ENCODE measurements at regions not wholly inside any gene's neighbourhood (a gene's known extent, or its start where the extent isn't known, plus 50 kb on each side); places are given as distances from the start of the nearest gene placed in this dataset.
A peak's percentile ranks its signal among the peaks of the same experiment; 100 is the strongest.

- H3K36me3 ChIP-seq (ENCODE audit: control insufficient read depth, insufficient read depth, low read length) = no peaks in the 10 kb centered on the region
- DNase-seq (ENCODE audit: low read depth in 2 of 2) = no peak
- no peak overlapping the region for H3K4me2 ChIP-seq (ENCODE audit: extremely low read depth, insufficient read depth, low read length)
- no peak overlapping the region for H2AFZ ChIP-seq (ENCODE audit: low read length)
- no peaks in the 10 kb centered on the region for H3K9me3 ChIP-seq (ENCODE audit: control insufficient read depth, insufficient read depth, low read depth, low read length)
- H3K4me1 ChIP-seq (ENCODE audit: control insufficient read depth, extremely low read depth, insufficient read depth, low read length) = no peaks in the 10 kb centered on the region
- TF ChIP-seq CTCF (conservative IDR thresholded peaks at IDR 0.05 in 1 of 2, IDR thresholded peaks at IDR 0.05 in 1 of 2; ENCODE audit: low read depth in 1 of 2, low read length in 2 of 2) (no peak), EZH2 (IDR thresholded peaks at IDR 0.05; ENCODE audit: low read length, missing control alignments) (no peak)
- no peak overlapping the region for H3K9ac ChIP-seq (ENCODE audit: insufficient read depth, low read length)
- no peak overlapping the region for H3K27ac ChIP-seq (ENCODE audit: insufficient read depth, low read length)
- no peak overlapping the region for H3K4me3 ChIP-seq (replicated peaks in 1 of 4; ENCODE audit: control extremely low read depth in 1 of 4, insufficient read depth in 1 of 4, low read depth in 3 of 4, low read length in 4 of 4)
- H4K20me1 ChIP-seq (ENCODE audit: control insufficient read depth, extremely low read depth, insufficient read depth, low read length) = no peaks in the 10 kb centered on the region
- H3K27me3 ChIP-seq (ENCODE audit: control insufficient read depth, insufficient read depth, low read length) = no peaks in the 10 kb centered on the region
- no peaks in the 10 kb centered on the region for H3K79me2 ChIP-seq (ENCODE audit: control insufficient read depth, insufficient read depth, low read length)
These were observed 2529.3 kb downstream of the ARAP2 start for GRCh38 chr4:33714971-33715370.

GRCh38 chr4:33715841-33716395 lies 2528.4 kb downstream of the ARAP2 start:
- no peaks in the 10 kb centered on the region for H3K36me3 ChIP-seq (ENCODE audit: control insufficient read depth, insufficient read depth, low read length)
- no peaks in the 10 kb centered on the region for H3K9me3 ChIP-seq (ENCODE audit: control insufficient read depth, insufficient read depth, low read depth, low read length)
- no peaks in the 10 kb centered on the region for H3K79me2 ChIP-seq (ENCODE audit: control insufficient read depth, insufficient read depth, low read length)
- no peak overlapping the region for H3K27ac ChIP-seq (ENCODE audit: insufficient read depth, low read length)
- no peaks in the 10 kb centered on the region for H4K20me1 ChIP-seq (ENCODE audit: control insufficient read depth, extremely low read depth, insufficient read depth, low read length)
- no peaks in the 10 kb centered on the region for H3K4me1 ChIP-seq (ENCODE audit: control insufficient read depth, extremely low read depth, insufficient read depth, low read length)
- TF ChIP-seq CTCF (conservative IDR thresholded peaks at IDR 0.05 in 1 of 2, IDR thresholded peaks at IDR 0.05 in 1 of 2; ENCODE audit: low read depth in 1 of 2, low read length in 2 of 2) = no peak
- TF ChIP-seq EZH2 (IDR thresholded peaks at IDR 0.05; ENCODE audit: low read length, missing control alignments) = no peak
- peak; percentile 64 to 89 for DNase-seq (ENCODE audit: low read depth in 2 of 2)
- H2AFZ ChIP-seq (ENCODE audit: low read length) = no peak overlapping the region
- H3K4me2 ChIP-seq (ENCODE audit: extremely low read depth, insufficient read depth, low read length) = no peak overlapping the region
- H3K4me3 ChIP-seq (replicated peaks in 1 of 4; ENCODE audit: control extremely low read depth in 1 of 4, insufficient read depth in 1 of 4, low read depth in 3 of 4, low read length in 4 of 4) = no peak overlapping the region
- no peaks in the 10 kb centered on the region for H3K27me3 ChIP-seq (ENCODE audit: control insufficient read depth, insufficient read depth, low read length)
- no peak overlapping the region for H3K9ac ChIP-seq (ENCODE audit: insufficient read depth, low read length)

GRCh38 chr4:33722254-33722653 lies 2522.1 kb downstream of the ARAP2 start:
- Histone ChIP-seq H3K4me3 (replicated peaks in 1 of 4; ENCODE audit: control extremely low read depth in 1 of 4, insufficient read depth in 1 of 4, low read depth in 3 of 4, low read length in 4 of 4) (no peak overlapping the region), H3K36me3 (ENCODE audit: control insufficient read depth, insufficient read depth, low read length) (no peaks in the 10 kb centered on the region), H3K79me2 (ENCODE audit: control insufficient read depth, insufficient read depth, low read length) (no peaks in the 10 kb centered on the region), H3K4me1 (ENCODE audit: control insufficient read depth, extremely low read depth, insufficient read depth, low read length) (no peaks in the 10 kb centered on the region), H3K9me3 (ENCODE audit: control insufficient read depth, insufficient read depth, low read depth, low read length) (no peaks in the 10 kb centered on the region), H2AFZ (ENCODE audit: low read length) (no peak overlapping the region), H3K27me3 (ENCODE audit: control insufficient read depth, insufficient read depth, low read length) (no peaks in the 10 kb centered on the region), H4K20me1 (ENCODE audit: control insufficient read depth, extremely low read depth, insufficient read depth, low read length) (no peaks in the 10 kb centered on the region), H3K27ac (ENCODE audit: insufficient read depth, low read length) (no peak overlapping the region), H3K9ac (ENCODE audit: insufficient read depth, low read length) (no peak overlapping the region), H3K4me2 (ENCODE audit: extremely low read depth, insufficient read depth, low read length) (no peak overlapping the region)
- no peak for TF ChIP-seq CTCF (conservative IDR thresholded peaks at IDR 0.05 in 1 of 2, IDR thresholded peaks at IDR 0.05 in 1 of 2; ENCODE audit: low read depth in 1 of 2, low read length in 2 of 2)
- TF ChIP-seq EZH2 (IDR thresholded peaks at IDR 0.05; ENCODE audit: low read length, missing control alignments) = no peak
- peak; percentile 18 for DNase-seq (ENCODE audit: low read depth in 2 of 2)

Data from fibroblast of lung (primary cell).